CD4-positive, alpha-beta T cell treated with Interleukin-17A for 4 hours (primary cell): ENCODE measurements at regions not wholly inside any gene's neighbourhood (a gene's known extent, or its start where the extent isn't known, plus 50 kb on each side); places are given as distances from the start of the nearest gene placed in this dataset.
A peak's percentile ranks its signal among the peaks of the same experiment; 100 is the strongest.

ENCODE experiments used
- DNase-seq: peaks from one replicate; pipeline ENCODE4 v3.0.0-alpha.2; 2020; ENCODE audit warnings: mixed read lengths

GRCh38 chr14:106823552-106823951 lies 1297.2 kb downstream of the TMEM121 start:
- no peak for DNase-seq

- no peak for DNase-seq
These were observed 1300.5 kb downstream of the TMEM121 start for GRCh38 chr14:106826833-106827369.

- peak; percentile 58 for DNase-seq
These were observed 1304.9 kb downstream of the TMEM121 start for GRCh38 chr14:106831322-106831720.

GRCh38 chr14:106837870-106838269 lies 1311.5 kb downstream of the TMEM121 start:
- DNase-seq: no peak

GRCh38 chr14:106838991-106839769 lies 1312.8 kb downstream of the TMEM121 start:
- no peak for DNase-seq

GRCh38 chr14:106840258-106840657 lies 1313.9 kb downstream of the TMEM121 start:
- peak; percentile 46 for DNase-seq

- no peak for DNase-seq
These were observed 1314.6 kb downstream of the TMEM121 start for GRCh38 chr14:106840991-106841390.

- DNase-seq: no peak
These were observed 1315.3 kb downstream of the TMEM121 start for GRCh38 chr14:106841701-106842100.

GRCh38 chr14:106842687-106843086 lies 1316.3 kb downstream of the TMEM121 start:
- DNase-seq: no peak

GRCh38 chr14:106843386-106843785 lies 1317.0 kb downstream of the TMEM121 start:
- DNase-seq: peak; percentile 25

GRCh38 chr14:106843951-106844483 lies 1317.6 kb downstream of the TMEM121 start:
- DNase-seq: peak; percentile 45

- peak; percentile 80 for DNase-seq
These were observed 1318.4 kb downstream of the TMEM121 start for GRCh38 chr14:106844608-106845285.

- peak; percentile 73 for DNase-seq
These were observed 1319.1 kb downstream of the TMEM121 start for GRCh38 chr14:106845286-106846087.

- no peak for DNase-seq
These were observed 1319.8 kb downstream of the TMEM121 start for GRCh38 chr14:106846218-106846617.

GRCh38 chr14:106848330-106849121 lies 1322.1 kb downstream of the TMEM121 start:
- DNase-seq: peak; percentile 18

- DNase-seq: no peak
These were observed 1324.8 kb downstream of the TMEM121 start for GRCh38 chr14:106850913-106851825.

GRCh38 chr14:106872611-106873446 lies 1346.4 kb downstream of the TMEM121 start:
- DNase-seq: peak; percentile 82

GRCh38 chr14:106874350-106874749 lies 1348.0 kb downstream of the TMEM121 start:
- no peak for DNase-seq

GRCh38 chr14:106875503-106875902 lies 1349.1 kb downstream of the TMEM121 start:
- peak; percentile 56 for DNase-seq

- DNase-seq: no peak
These were observed 1350.3 kb downstream of the TMEM121 start for GRCh38 chr14:106876711-106877110.
